Mucosa of descending colon (tissue), 3 donors: ENCODE measurements at regions not wholly inside any gene's neighbourhood (a gene's known extent, or its start where the extent isn't known, plus 50 kb on each side); places are given as distances from the start of the nearest gene placed in this dataset.

Experiments used
- ATAC-seq: fragments of 200-7000 bp; cut with Tn5 transposase; one replicate; pipeline ENCODE4 v1.9.1; 2020; ENCODE audit warnings: mild to moderate bottlenecking, moderate library complexity
- DNase-seq, 3 donors: peaks; one replicate each; pipeline ENCODE4 v3.0.0-alpha.2; 2020
- H3K36me3 ChIP-seq: fragments of 200-600 bp; one replicate; pipeline ENCODE4 v1.8.0; 2021; ENCODE audit warnings: low read depth, mild to moderate bottlenecking
- H3K4me1 ChIP-seq: fragments of 200-600 bp; one replicate; pipeline ENCODE4 v1.8.0; 2021; ENCODE audit warnings: low read depth, mild to moderate bottlenecking
- H3K4me3 ChIP-seq: fragments of 200-600 bp; one replicate; pipeline ENCODE4 v1.8.0; 2021; ENCODE audit warnings: mild to moderate bottlenecking
- H3K9me3 ChIP-seq: fragments of 200-600 bp; one replicate; pipeline ENCODE4 v1.8.0; 2021; ENCODE audit warnings: mild to moderate bottlenecking
- CTCF ChIP-seq: fragments of 200-600 bp; IDR thresholded peaks from one replicate; pipeline ENCODE4 v1.8.0; 2022; ENCODE audit warnings: antibody characterized with exemption, mild to moderate bottlenecking
- intact Hi-C, 2 donors: fragments of 100-400 bp; cut with DNase I in 1 of 2; cut with micrococcal nuclease in 1 of 2; formaldehyde crosslinking; loops; one replicate each; pipeline versions ENCODE4 v1.11.0 to v1.11.1; 2022; cut with DNase I, micrococcal nuclease
- donor health status: DM: no; HTN: no; CAD: no; lungs with moderate emphysema.
- donor health status: DM: no; HTN: no; CAD: no.
- donor health status: DM: no; HTN: yes; CAD: no.

- H3K4me3 ChIP-seq, result no peak overlapping the region
- intact Hi-C loops, result no loop called here
Observed at GRCh38 chr5:133736512-133736911, 124.2 kb upstream of the FSTL4 start.

GRCh38 chr5:133735346-133735745 is 123.0 kb upstream of the FSTL4 start:
- intact Hi-C loops, result no loop called here
- no peaks in the 10 kb centered on the region for H3K36me3 ChIP-seq
- H3K4me3 ChIP-seq, result no peak overlapping the region
- no peak for DNase-seq
- no peak for ATAC-seq
- no peaks in the 10 kb centered on the region for H3K9me3 ChIP-seq
- no peak for TF ChIP-seq CTCF
- no peaks in the 10 kb centered on the region for H3K4me1 ChIP-seq

More at GRCh38 chr5:133736512-133736911, 124.2 kb upstream of the FSTL4 start:
- TF ChIP-seq CTCF, result no peak
- no peak for ATAC-seq
- DNase-seq, result no peak
- no peaks in the 10 kb centered on the region for H3K36me3 ChIP-seq
- no peaks in the 10 kb centered on the region for H3K4me1 ChIP-seq
- H3K9me3 ChIP-seq, result no peaks in the 10 kb centered on the region

GRCh38 chr5:133734916-133735315 is 122.6 kb upstream of the FSTL4 start:
- intact Hi-C loops, result no loop called here
- H3K4me3 ChIP-seq, result no peak overlapping the region
- no peaks in the 10 kb centered on the region for H3K9me3 ChIP-seq
- H3K36me3 ChIP-seq, result no peaks in the 10 kb centered on the region
- DNase-seq (no peak), ATAC-seq (no peak)
- TF ChIP-seq CTCF, result no peak
- H3K4me1 ChIP-seq, result no peaks in the 10 kb centered on the region

- no peak for DNase-seq
Observed at GRCh38 chr5:133732536-133732935, 120.2 kb upstream of the FSTL4 start.

GRCh38 chr5:133731951-133732350 is 119.6 kb upstream of the FSTL4 start:
- Histone ChIP-seq H3K4me3 (no peak overlapping the region), H3K36me3 (no peaks in the 10 kb centered on the region), H3K9me3 (no peaks in the 10 kb centered on the region), H3K4me1 (no peaks in the 10 kb centered on the region)
- no peak for DNase-seq
- intact Hi-C loops, result no loop called here
- ATAC-seq, result no peak
- TF ChIP-seq CTCF, result no peak

More at GRCh38 chr5:133732536-133732935, 120.2 kb upstream of the FSTL4 start:
- Histone ChIP-seq H3K4me1 (no peaks in the 10 kb centered on the region), H3K36me3 (no peaks in the 10 kb centered on the region), H3K9me3 (no peaks in the 10 kb centered on the region), H3K4me3 (no peak overlapping the region)
- no peak for TF ChIP-seq CTCF
- ATAC-seq, result no peak
- intact Hi-C loops, result no loop called here

- no peak for DNase-seq
- no peaks in the 10 kb centered on the region for H3K9me3 ChIP-seq
- ATAC-seq, result no peak
- intact Hi-C loops, result no loop called here
- no peaks in the 10 kb centered on the region for H3K4me1 ChIP-seq
- H3K4me3 ChIP-seq, result no peak overlapping the region
- TF ChIP-seq CTCF, result no peak
- H3K36me3 ChIP-seq, result no peaks in the 10 kb centered on the region
Observed at GRCh38 chr5:133730866-133731265, 118.5 kb upstream of the FSTL4 start.
